Transverse colon (tissue), 4 donors: ENCODE measurements at regions not wholly inside any gene's neighbourhood (a gene's known extent, or its start where the extent isn't known, plus 50 kb on each side); places are given as distances from the start of the nearest gene placed in this dataset.

ENCODE experiments used
- DNase-seq: peaks from one replicate; pipeline ENCODE4 v3.0.0-alpha.2; 2019
- H3K27ac ChIP-seq, 4 donors: fragments of 200-600 bp; sonication (generic); 2 replicates each; pipeline ENCODE4 v1.5.1; 2016 to 2018; ENCODE audit warnings: inconsistent platforms in 4 of 4
- H3K27me3 ChIP-seq: fragments of 200-600 bp; sonication (generic); 2 replicates; pipeline ENCODE4 v1.5.1; 2017; ENCODE audit warnings: inconsistent platforms
- H3K36me3 ChIP-seq, 4 donors: fragments of 200-600 bp; sonication (generic); 2 replicates each; pipeline ENCODE4 v1.5.1; 2017 to 2019; ENCODE audit warnings: inconsistent platforms in 4 of 4
- H3K4me1 ChIP-seq, 4 donors: fragments of 200-600 bp; sonication (generic); 2 replicates each; pipeline ENCODE4 v1.5.1; 2017 to 2020; ENCODE audit warnings: inconsistent platforms in 4 of 4
- H3K4me3 ChIP-seq, 4 donors: fragments of 200-600 bp; sonication (generic); 1 replicate in 1 of 4; 2 replicates in 3 of 4; pipeline versions ENCODE4 v1.5.1 to v1.6.1; 2017 to 2019; ENCODE audit warnings: inconsistent platforms in 4 of 4
- H3K9me3 ChIP-seq, 2 donors: fragments of 200-600 bp; sonication (generic); 2 replicates each; pipeline ENCODE4 v1.5.1; 2017 to 2019; ENCODE audit warnings: inconsistent platforms in 2 of 2
- CTCF ChIP-seq, 5 experiments: fragments of 200-600 bp in 3 of 5; fragments of 450-650 bp in 2 of 5; sonication (generic) in 3 of 5; IDR thresholded peaks; 1 replicate in 2 of 5; 2 replicates in 3 of 5; pipeline ENCODE4 v1.5.1; 2016 to 2017; ENCODE audit warnings: antibody characterized with exemption in 5 of 5, inconsistent platforms in 3 of 5, mild to moderate bottlenecking in 2 of 5, moderate library complexity in 1 of 5
- EP300 ChIP-seq: sonication (generic); formaldehyde crosslinking; IDR thresholded peaks from one replicate; pipeline ENCODE4 v1.6.1; 2017; ENCODE audit warnings: antibody characterized with exemption, low read depth
- POLR2A ChIP-seq: fragments of 450-650 bp; IDR thresholded peaks from one replicate; pipeline ENCODE4 v1.6.1; 2016; ENCODE audit warnings: antibody characterized with exemption, mild to moderate bottlenecking, moderate library complexity
- POLR2AphosphoS5 ChIP-seq, 3 donors: sonication (generic); formaldehyde crosslinking; IDR thresholded peaks; one replicate each; pipeline ENCODE4 v1.6.1; 2016; ENCODE audit warnings: antibody characterized with exemption in 3 of 3
- WGBS, 2 donors: methylation state at CpG; one replicate each; pipeline ENCODE4 v1.1.5; 2018; ENCODE audit warnings: low coverage in 1 of 2; 5-methylcytosine and 5-hydroxymethylcytosine counted together
- in situ Hi-C, 4 donors: fragments of 200-750 bp; cut with MboI; loops; one replicate each; pipeline versions ENCODE4 v1.15.0 to v1.15.1; 2017; ENCODE audit warnings: low sequenced_read_pairs in 3 of 4, low pct_ligation_motif_present in 1 of 4, low pct_unique_long_range_greater_than_20kb in 1 of 4
- intact Hi-C: fragments of 100-400 bp; cut with DNase I; formaldehyde crosslinking; loops from one replicate; pipeline ENCODE4 v1.15.1; 2023; ENCODE audit warnings: low total_unique reads

GRCh38 chr2:16123421-16123820 is 183.1 kb downstream of the MYCN start:
- H3K4me3 ChIP-seq, result no peak overlapping the region
- H3K27ac ChIP-seq, result peak overlapping the region; percentile 24 to 66 (median 58)

GRCh38 chr2:16122556-16122955 is 182.2 kb downstream of the MYCN start:
- in situ Hi-C loops, result no loop called here
- TF ChIP-seq EP300, result no peak
- TF ChIP-seq CTCF (IDR thresholded peaks at IDR 0.05), result no peak
- no peak for TF ChIP-seq POLR2AphosphoS5 (IDR thresholded peaks at IDR 0.05)
- TF ChIP-seq POLR2A, result no peak
- intact Hi-C loops, result no loop called here
- H3K4me1 ChIP-seq, result peaks cover 3 to 33% (median 23%) of the 10 kb centered on the region in 4 donors
- H3K4me3 ChIP-seq, result no peak overlapping the region
- H3K27me3 ChIP-seq, result no peaks in the 10 kb centered on the region
- H3K36me3 ChIP-seq, result no peaks in the 10 kb centered on the region
- H3K9me3 ChIP-seq, result no peaks in the 10 kb centered on the region
- 73 to 82% methylated on average over 3 to 4 of the region's 4 CpGs for WGBS, 2 donors
- no peak overlapping the region for H3K27ac ChIP-seq
- no peak for DNase-seq

More at GRCh38 chr2:16123421-16123820, 183.1 kb downstream of the MYCN start:
- WGBS, 2 donors, result 40 to 78% methylated on average over 1 to 8 of the region's 8 CpGs
- TF ChIP-seq POLR2AphosphoS5 (IDR thresholded peaks at IDR 0.05) (no peak), POLR2A (no peak), CTCF (IDR thresholded peaks at IDR 0.05) (no peak), EP300 (no peak)
- intact Hi-C loops, result no loop called here
- DNase-seq, result no peak
- Histone ChIP-seq H3K36me3 (no peaks in the 10 kb centered on the region), H3K9me3 (no peaks in the 10 kb centered on the region), H3K4me1 (peaks cover 3 to 33% (median 23%) of the 10 kb centered on the region in 4 donors), H3K27me3 (no peaks in the 10 kb centered on the region)
- in situ Hi-C loops, result no loop called here

GRCh38 chr2:16121986-16122390 is 181.6 kb downstream of the MYCN start:
- TF ChIP-seq POLR2AphosphoS5 (IDR thresholded peaks at IDR 0.05) (no peak), CTCF (IDR thresholded peaks at IDR 0.05) (no peak), EP300 (no peak), POLR2A (no peak)
- no peak overlapping the region for H3K4me3 ChIP-seq
- WGBS, 2 donors, result 94 to 97% methylated on average over 4 of the region's 4 CpGs
- intact Hi-C loops, result no loop called here
- in situ Hi-C loops, result no loop called here
- H3K4me1 ChIP-seq, result peaks cover 3 to 33% (median 23%) of the 10 kb centered on the region in 4 donors
- no peaks in the 10 kb centered on the region for H3K36me3 ChIP-seq
- H3K27me3 ChIP-seq, result no peaks in the 10 kb centered on the region
- H3K27ac ChIP-seq, result no peak overlapping the region
- DNase-seq, result no peak
- no peaks in the 10 kb centered on the region for H3K9me3 ChIP-seq

GRCh38 chr2:16121231-16121985 is 181.1 kb downstream of the MYCN start:
- Histone ChIP-seq H3K4me1 (peaks cover 3 to 32% (median 21%) of the 10 kb centered on the region in 4 donors), H3K27ac (no peak overlapping the region), H3K36me3 (no peaks in the 10 kb centered on the region), H3K27me3 (no peaks in the 10 kb centered on the region), H3K4me3 (no peak overlapping the region), H3K9me3 (no peaks in the 10 kb centered on the region)
- no peak for DNase-seq
- whole genome bisulfite sequencing, 2 donors, result 76 to 89% methylated on average over 6 to 7 of the region's 7 CpGs
- in situ Hi-C loops, result no loop called here
- intact Hi-C loops, result no loop called here
- TF ChIP-seq POLR2A (no peak), CTCF (IDR thresholded peaks at IDR 0.05) (no peak), EP300 (no peak), POLR2AphosphoS5 (IDR thresholded peaks at IDR 0.05) (no peak)
